Stimulated activated CD4-positive, alpha-beta T cell treated with anti-CD3 and anti-CD28 coated beads, Interleukin-15, amount 100 ng/mL, for 48 hours (primary cell): ENCODE measurements at regions not wholly inside any gene's neighbourhood (a gene's known extent, or its start where the extent isn't known, plus 50 kb on each side); places are given as distances from the start of the nearest gene placed in this dataset.

Experiments
- DNase-seq, 2 donors: peaks; one replicate each; pipeline ENCODE4 v3.0.0-alpha.2; 2020; ENCODE audit warnings: low read depth in 2 of 2

DNA sequence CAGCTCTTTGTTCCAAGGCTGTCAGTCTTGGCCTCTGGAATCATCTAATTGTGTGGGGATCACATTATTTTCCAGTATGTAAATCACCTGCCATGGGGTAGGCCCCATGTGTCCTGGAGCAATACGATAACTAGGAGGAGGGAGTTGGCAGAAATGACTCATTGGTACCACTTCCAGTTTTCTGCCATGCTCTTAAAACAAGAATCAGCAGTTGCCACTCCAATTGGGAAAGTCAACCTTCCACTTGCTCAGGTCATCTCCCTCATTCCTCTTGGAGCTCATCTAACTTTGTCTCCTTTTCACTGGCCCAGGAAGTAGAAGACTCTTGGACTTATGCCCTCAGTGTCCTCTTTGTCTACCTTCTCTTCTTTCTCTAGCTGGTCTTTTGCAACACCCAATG lies 487.0 kb downstream of the SLC4A3 start:
- no peak for DNase-seq

GRCh38 chr2:220117025-220117424 lies 489.6 kb downstream of the SLC4A3 start:
- no peak for DNase-seq

DNA sequence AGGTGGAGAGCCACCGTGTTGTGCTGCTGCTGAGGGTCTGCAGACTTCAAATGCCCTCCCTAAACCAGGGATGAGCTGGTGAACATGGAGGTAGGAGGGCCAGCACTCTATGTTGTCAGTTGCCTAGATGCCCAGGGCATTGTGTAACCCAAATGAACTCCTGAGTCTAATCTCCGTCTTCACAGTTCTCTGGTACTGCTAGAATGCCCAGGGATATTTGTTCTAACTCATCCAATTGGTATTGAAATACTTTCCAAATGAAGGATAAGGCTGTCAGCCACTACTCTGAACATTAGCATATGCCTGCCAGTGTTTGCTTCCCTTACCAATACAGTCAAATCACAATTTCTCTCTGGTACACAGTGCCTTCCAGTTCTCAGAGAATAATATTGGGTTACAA lies 492.6 kb downstream of the SLC4A3 start:
- no peak for DNase-seq

DNA sequence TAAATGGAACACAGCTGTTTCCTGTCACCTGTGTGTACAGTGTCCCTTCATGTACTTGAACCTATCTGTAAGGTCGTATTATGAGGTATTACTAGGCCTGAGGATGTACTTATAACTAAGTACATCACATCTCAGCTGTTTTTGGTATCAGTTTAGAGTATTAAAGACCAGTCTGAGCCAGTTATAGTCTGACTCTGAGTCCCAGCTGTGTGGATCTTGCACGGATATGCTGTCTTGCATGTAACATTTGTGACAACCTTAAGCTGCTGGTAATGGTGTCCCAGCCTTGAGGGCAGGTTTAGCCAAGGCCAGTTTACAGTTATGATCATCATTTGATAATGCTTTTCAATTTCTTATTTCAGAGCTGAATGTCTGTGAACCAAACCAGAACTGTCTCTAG lies 496.3 kb downstream of the SLC4A3 start:
- DNase-seq = no peak

- DNase-seq = no peak
Observed at GRCh38 chr2:220125551-220125950, 498.1 kb downstream of the SLC4A3 start.

DNA sequence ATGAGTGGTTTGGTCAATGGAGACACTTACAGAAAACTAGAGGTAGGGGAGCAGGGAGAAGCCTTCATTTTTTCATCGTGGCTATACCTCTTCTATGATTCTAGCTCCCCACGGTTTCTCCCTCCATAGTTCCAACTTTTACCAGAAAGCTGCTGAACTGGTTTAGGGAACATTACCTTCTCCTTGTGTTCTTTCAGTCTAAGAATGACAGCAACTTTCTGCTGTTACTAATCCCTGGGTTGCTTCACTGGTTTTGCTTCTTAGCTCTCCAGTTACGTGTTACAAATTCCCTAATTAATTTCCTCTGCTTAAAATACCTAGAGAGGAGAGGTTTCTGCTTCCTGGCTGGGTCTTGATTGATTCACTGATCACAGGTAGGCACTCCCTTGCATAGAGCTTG lies 499.9 kb downstream of the SLC4A3 start:
- DNase-seq = no peak

DNA sequence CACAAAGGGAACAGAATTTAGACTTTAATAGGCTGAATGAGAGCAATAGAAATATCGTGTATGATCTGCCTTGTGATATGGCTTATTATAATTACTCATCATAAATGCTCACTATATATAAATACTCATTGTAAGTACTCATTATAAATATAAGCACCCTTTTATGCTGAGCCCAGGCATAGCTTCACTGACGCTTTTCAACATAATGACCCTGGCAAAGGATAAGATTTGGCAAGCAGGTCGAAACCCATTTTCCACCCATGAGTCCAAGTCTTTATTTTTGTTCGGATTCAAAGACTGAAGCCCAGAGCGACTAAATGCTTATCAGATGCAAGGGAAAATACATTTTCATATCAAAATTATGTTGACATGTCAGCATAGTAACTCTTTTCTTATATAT lies 500.4 kb downstream of the SLC4A3 start:
- DNase-seq = no peak

GRCh38 chr2:220129391-220129790 lies 502.0 kb downstream of the SLC4A3 start:
- DNase-seq = no peak

GRCh38 chr2:220134756-220135534 lies 507.5 kb downstream of the SLC4A3 start:
- DNase-seq = no peak

DNA sequence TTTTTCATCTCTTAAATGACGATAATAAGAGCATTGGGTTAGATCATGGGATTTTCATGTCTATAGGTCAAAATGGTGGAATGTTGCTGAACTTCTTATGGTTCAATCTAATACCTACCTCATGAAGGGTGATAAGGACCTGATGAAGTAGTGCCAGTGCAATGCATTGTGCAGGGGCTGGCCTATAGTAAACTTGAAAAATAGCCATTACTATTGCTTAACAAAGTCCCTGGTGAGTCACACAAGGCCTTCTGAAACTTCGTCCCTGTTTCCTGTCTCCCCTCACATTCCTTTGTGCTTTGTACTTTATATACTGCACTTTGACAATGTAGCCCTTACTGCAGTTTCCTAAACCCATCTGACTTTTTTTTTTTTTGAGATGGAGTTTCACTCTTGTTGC lies 515.9 kb downstream of the SLC4A3 start:
- DNase-seq = no peak

GRCh38 chr2:220144411-220144810 lies 517.0 kb downstream of the SLC4A3 start:
- DNase-seq = no peak

DNA sequence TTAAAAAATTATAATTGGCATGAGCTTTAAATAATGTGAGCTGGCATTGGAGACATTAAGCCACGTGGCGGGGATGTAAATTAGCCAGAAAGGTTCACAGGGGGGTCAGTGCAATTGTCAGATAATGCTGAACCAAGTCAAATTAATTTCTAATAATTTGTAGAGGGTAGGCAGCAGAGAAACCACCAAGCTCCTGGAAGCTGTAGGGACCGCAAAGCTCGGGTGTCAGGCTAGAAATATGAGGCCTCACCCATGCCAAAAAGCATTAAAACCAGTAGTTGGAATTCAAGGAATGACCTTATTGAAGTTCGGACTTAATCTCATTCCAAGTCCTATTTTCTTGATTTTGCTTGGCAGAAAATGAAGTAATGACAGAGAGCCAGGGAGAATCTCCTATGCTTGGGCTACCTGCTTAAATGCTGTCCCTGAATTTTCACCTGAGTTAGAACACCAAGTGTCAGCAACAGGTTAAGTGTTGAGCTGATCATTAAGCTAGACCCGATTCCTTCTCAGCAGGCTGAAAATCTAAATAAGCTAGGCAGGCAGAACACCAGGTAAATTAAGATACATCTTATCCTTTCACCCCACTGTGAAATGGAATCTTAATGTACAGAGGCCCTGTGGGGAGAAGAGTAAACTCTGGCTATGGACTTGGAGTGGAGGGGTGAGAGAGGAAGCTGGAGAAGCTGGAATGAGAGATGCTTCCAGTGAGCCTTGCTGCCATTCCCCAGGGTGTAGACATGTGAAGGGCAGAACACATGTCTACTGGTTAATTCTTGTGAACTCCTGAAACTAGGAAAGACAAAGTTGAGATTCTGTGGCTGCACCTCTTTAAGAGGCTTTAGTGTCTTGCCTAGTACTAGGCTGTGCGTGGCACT lies 520.0 kb downstream of the SLC4A3 start:
- no peak for DNase-seq

GRCh38 chr2:220148471-220149248 lies 521.2 kb downstream of the SLC4A3 start:
- DNase-seq = no peak

DNA sequence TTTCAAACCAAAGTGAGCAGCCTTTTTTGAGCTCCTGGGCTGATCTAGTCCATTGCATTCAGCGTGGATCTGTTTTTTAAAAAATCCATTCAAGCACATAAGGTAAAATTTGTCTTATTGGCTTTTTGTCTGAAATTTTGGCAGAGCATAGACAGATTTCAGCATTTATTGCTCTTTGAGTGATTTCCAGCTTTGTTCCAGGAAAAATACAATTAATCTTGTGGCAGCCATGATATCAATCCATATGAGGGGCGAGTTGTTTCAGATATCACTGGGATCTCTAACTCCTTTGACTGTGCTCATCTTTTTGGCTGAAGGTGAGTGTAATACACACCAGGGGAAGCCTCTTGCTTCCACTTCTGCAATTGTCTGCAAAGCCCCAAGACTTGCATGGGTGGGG lies 523.9 kb downstream of the SLC4A3 start:
- DNase-seq = no peak

DNA sequence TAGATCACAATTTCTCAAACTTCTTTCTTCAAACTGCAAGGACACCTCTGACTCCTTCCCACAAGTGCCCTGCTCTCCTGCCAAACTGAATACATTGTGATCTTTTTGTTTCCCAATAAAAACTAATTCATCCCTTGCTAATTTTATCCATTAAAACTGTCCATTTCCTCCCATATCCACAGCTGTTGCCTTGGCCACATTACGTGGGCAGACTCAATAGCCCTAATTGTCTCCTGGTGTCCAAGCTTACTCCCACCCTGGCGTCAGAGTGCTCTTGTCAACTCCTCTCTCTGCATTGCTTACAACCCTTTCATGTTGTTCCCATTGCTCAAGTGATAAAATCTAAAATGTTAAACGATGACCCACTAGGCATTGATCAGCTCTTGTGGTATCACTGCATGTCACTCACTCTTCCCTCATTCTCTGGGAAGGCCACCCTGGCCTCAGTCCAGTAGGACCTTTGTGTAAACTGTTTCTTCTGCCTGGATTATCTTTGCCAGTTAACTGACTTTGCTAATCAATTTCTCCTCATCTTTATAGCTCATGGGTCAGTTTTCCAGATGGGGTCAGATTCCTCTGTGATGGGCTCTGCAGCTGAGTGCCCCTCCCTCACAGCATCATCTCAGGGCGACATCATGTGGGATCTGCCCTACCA lies 525.0 kb downstream of the SLC4A3 start:
- DNase-seq = no peak

GRCh38 chr2:220153118-220153517 lies 525.7 kb downstream of the SLC4A3 start:
- DNase-seq = no peak

GRCh38 chr2:220154304-220154703 lies 526.9 kb downstream of the SLC4A3 start:
- no peak for DNase-seq

DNA sequence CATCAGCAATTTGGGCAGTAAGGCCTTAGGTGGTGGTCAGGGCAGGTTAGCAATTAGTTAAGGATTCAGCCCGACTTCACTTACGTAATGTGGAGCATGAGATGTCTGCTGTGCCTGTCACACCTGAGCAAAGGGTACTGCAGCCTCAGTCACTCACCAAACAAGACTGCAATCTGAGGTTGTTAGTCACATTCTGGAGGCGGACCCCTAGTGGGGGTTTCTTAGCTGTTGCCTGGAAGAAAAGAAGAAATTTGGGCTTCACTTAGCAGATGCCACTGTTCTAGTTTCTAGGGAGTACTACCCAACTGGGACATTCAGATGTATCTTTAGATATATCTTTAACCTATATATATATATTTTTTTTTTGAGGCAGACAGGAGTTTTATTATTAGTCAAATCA lies 529.9 kb downstream of the SLC4A3 start:
- no peak for DNase-seq

- no peak for DNase-seq
Observed at GRCh38 chr2:220159738-220160137, 532.3 kb downstream of the SLC4A3 start.

DNA sequence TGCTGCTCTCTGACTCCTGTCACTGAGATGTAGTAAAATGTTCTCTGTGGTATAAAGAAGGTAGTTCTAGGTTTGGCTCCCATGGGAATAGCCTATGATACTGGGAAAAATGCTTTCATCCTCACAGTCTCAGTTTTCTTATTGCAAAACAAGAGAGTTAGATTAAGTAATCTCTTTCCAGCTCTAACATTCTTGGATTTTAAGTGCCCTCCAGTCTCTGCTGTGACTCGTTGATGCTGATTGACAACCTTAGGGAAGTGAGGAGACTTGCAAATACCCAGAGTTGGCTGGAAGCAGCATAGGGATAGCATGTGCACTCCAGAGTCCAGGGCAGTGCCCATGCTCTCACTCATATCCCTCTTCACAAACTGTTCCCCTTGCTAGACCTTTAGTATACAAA lies 534.9 kb downstream of the SLC4A3 start:
- DNase-seq = no peak

- DNase-seq = no peak
Observed at GRCh38 chr2:220163486-220163885, 536.1 kb downstream of the SLC4A3 start.

DNA sequence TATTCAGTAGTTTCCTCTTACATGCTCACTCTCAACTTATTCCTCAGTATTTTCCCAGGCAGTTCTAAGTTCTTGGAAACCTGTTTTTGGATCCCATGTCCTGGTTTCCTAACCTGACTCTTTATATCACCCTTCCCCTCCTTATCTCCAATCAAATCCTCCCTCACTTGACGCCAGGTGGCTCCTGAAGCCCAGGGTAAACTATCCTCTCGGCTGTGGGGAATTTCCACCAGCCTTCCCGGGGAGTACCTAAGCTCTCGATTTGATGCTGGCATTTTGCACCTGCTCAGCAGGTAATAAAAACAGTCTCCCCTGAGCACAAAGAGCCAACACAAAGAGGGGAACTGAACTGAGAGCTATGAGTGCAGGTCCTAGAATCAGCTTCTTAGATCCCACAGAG lies 538.0 kb downstream of the SLC4A3 start:
- no peak for DNase-seq
